ENCODE measurements at regions not wholly inside any gene's neighbourhood (a gene's known extent, or its start where the extent isn't known, plus 50 kb on each side); places are given as distances from the start of the nearest gene placed in this dataset.

- DNase-seq (ENCODE audit: low read depth), result no peak
- TF ChIP-seq CTCF (IDR thresholded peaks at IDR 0.05; ENCODE audit: insufficient read depth, low read depth, low read length, missing control alignments), result no peak
Measured at GRCh38 chr1:4307911-4308545, 346.4 kb upstream of the AJAP1 start.

DNA sequence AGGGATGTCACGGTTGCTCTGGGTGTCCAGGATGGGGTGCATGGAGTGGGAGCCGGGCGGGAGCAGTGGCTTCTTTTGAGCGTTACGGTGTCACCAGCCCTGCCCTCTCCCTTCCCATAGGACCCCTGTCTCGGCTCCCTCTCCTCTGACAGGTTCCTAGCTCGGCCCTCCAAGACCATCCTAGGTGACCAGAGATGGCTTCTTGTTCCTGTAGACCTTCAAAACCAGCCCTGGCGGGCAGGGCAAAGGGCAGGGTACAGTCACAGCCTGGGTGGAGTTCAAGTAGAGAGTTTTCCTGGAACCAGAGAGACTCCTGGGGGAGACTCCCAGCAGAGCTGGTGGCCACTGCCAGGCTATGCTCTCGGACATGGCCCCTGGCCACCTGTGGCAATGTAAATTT is 345.6 kb upstream of the AJAP1 start:
- H3K4me3 ChIP-seq (ENCODE audit: low read length), result no peak overlapping the region
- no peak for TF ChIP-seq CTCF (IDR thresholded peaks at IDR 0.05; ENCODE audit: insufficient read depth, low read depth, low read length, missing control alignments)
- DNase-seq (ENCODE audit: low read depth), result no peak

More at GRCh38 chr1:4307911-4308545, 346.4 kb upstream of the AJAP1 start:
- H3K4me3 ChIP-seq (ENCODE audit: low read length), result no peak overlapping the region

DNA sequence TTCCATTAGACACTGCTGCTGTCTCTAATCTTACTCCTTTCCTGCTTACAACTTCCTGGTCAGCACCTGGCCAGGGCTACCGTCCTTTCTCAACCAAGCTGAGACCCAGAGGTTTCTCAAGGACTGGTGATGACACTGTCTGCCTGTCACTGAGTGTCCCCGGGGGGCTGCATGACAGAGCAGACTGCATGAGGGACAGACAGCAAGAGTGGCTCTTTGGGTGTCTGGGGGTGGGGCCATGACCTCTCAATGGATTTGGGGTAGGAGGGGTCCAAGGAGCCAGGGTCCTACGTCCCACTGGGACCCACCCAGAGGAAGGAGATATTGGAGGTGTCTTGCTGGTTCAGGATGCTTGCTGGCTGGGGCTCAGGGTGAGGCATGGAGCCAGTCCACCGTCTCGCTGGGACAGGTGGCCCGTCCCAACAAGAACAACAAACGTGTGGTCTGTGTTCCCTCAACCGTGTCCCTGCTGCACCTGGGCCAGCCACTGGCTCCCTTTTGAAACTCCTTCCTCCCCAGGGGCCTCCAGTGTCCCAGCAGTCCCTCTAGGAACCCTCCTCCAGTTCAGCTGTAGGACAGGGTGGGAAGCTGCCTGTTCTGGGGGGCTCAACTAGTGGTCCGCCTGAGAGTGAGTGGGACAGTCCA is 344.6 kb upstream of the AJAP1 start:
- H3K4me3 ChIP-seq (ENCODE audit: low read length), result no peak overlapping the region

GRCh38 chr1:4310396-4310923 is 343.9 kb upstream of the AJAP1 start:
- DNase-seq (ENCODE audit: low read depth), result no peak
- H3K4me3 ChIP-seq (ENCODE audit: low read length), result no peak overlapping the region
- no peak for TF ChIP-seq CTCF (IDR thresholded peaks at IDR 0.05; ENCODE audit: insufficient read depth, low read depth, low read length, missing control alignments)

More for the DNA sequence above, 344.6 kb upstream of the AJAP1 start:
- TF ChIP-seq CTCF (IDR thresholded peaks at IDR 0.05; ENCODE audit: insufficient read depth, low read depth, low read length, missing control alignments), result no peak
- DNase-seq (ENCODE audit: low read depth), result no peak

DNA sequence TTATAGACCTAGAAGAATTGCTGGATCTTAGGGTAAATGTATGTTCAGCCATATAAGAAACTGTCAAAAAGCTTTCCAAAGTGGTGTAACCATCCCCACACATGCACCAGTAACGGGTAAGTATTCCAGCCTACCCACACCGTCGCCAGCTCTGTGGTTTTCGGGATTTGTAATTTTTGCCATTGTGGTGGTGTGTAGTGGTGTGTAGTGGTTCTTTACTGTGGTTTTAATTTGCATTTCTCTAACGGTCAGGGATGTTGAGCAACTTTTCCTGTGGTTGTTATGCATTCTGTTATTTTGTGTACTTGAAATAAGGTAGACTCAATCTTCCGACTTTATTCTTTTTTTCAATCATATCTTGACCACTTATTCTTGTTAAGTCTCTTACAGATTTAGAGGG is 342.4 kb upstream of the AJAP1 start:
- TF ChIP-seq CTCF (IDR thresholded peaks at IDR 0.05; ENCODE audit: insufficient read depth, low read depth, low read length, missing control alignments), result no peak
- H3K4me3 ChIP-seq (ENCODE audit: low read length), result no peak overlapping the region
- no peak for DNase-seq (ENCODE audit: low read depth)

DNA sequence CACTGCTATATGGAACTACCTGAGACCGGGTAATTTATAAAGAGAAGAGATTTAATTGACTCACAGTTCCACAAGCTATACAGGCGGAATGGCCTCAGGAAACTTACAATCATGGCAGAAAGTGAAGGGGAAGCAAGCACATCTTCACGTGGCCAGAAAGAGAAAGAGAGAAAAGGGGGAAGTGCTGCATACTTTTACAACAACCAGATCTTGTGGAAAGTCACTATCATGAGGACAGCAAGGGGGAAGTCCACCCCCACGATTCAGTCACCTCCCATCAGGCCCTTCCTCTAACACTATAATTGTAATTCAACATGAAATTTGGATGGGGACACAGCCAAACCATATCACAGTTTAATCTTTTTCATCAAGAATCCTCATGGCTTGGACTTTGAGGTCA is 339.2 kb upstream of the AJAP1 start:
- no peak for TF ChIP-seq CTCF (IDR thresholded peaks at IDR 0.05; ENCODE audit: insufficient read depth, low read depth, low read length, missing control alignments)
- no peak for DNase-seq (ENCODE audit: low read depth)
- H3K4me3 ChIP-seq (ENCODE audit: low read length), result no peak overlapping the region

All from epithelial cell of esophagus (primary cell).